ENCODE measurements at regions not wholly inside any gene's neighbourhood (a gene's known extent, or its start where the extent isn't known, plus 50 kb on each side); places are given as distances from the start of the nearest gene placed in this dataset.

DNA sequence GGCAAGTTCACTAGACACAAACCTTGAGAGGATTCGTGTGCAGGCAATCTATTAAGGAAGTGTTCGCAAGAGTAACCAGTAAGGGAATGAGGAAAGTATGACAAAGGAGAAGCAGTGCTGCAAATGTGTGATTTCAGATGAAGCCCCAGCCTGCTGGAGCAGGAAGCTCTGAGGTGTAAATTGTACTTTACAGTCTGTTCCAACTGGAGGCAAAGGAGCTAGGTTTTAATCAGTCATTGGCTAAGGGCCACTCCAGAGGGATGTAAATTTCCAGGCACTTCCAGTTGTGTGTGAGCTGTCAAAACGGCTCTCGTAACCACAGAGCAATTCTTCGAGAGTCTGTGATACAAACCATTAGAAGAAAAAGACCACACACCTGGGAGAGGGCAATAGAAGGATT, 359.5 kb upstream of the FAM98A start:
- H3K9me3 Mint-ChIP-seq (ENCODE audit: unreplicated experiment) = no peaks in the 10 kb centered on the region
- DNase-seq (ENCODE audit: low read depth) (no peak), FAIRE-seq (no peak)
- no peaks in the 10 kb centered on the region for H3K4me1 ChIP-seq (ENCODE audit: insufficient read depth, low read length)
- TF ChIP-seq, protein P1, sequence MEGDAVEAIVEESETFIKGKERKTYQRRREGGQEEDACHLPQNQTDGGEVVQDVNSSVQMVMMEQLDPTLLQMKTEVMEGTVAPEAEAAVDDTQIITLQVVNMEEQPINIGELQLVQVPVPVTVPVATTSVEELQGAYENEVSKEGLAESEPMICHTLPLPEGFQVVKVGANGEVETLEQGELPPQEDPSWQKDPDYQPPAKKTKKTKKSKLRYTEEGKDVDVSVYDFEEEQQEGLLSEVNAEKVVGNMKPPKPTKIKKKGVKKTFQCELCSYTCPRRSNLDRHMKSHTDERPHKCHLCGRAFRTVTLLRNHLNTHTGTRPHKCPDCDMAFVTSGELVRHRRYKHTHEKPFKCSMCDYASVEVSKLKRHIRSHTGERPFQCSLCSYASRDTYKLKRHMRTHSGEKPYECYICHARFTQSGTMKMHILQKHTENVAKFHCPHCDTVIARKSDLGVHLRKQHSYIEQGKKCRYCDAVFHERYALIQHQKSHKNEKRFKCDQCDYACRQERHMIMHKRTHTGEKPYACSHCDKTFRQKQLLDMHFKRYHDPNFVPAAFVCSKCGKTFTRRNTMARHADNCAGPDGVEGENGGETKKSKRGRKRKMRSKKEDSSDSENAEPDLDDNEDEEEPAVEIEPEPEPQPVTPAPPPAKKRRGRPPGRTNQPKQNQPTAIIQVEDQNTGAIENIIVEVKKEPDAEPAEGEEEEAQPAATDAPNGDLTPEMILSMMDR (IDR thresholded peaks at IDR 0.05; ENCODE audit: insufficient read depth, low read depth, low read length) = no peak
- no peak for TF ChIP-seq EZH2 (IDR thresholded peaks at IDR 0.05; ENCODE audit: insufficient read depth, low read length)
- no peak overlapping the region for H3K4me3 Mint-ChIP-seq (ENCODE audit: unreplicated experiment)
- H3K4me2 ChIP-seq (ENCODE audit: low read length) = no peak overlapping the region
- no peaks in the 10 kb centered on the region for H3K79me2 ChIP-seq (ENCODE audit: insufficient read depth, low read length)
- H3K9ac ChIP-seq (ENCODE audit: low read length) = no peak overlapping the region
- no peak overlapping the region for H3K27ac Mint-ChIP-seq (ENCODE audit: unreplicated experiment)
- no peaks in the 10 kb centered on the region for H3K27me3 ChIP-seq (ENCODE audit: insufficient read depth, low read length)
- no peak overlapping the region for H3K27ac ChIP-seq (ENCODE audit: low read depth, low read length)
- no peak overlapping the region for H3K4me3 ChIP-seq (ENCODE audit: insufficient read depth, low read depth, low read length)
- no peak overlapping the region for H2AFZ ChIP-seq (ENCODE audit: low read depth, low read length)
- H3K27me3 Mint-ChIP-seq (ENCODE audit: low read depth, unreplicated experiment) = no peaks in the 10 kb centered on the region
- H3K4me1 Mint-ChIP-seq (ENCODE audit: low read depth, unreplicated experiment) = no peaks in the 10 kb centered on the region
- no peaks in the 10 kb centered on the region for H3K36me3 Mint-ChIP-seq (ENCODE audit: low read depth, unreplicated experiment)
- H3K36me3 ChIP-seq (ENCODE audit: insufficient read depth, low read length) = no peaks in the 10 kb centered on the region
- H4K20me1 ChIP-seq (ENCODE audit: insufficient read depth, low read length) = no peaks in the 10 kb centered on the region
- no peaks in the 10 kb centered on the region for H3K9me3 ChIP-seq (ENCODE audit: insufficient read depth, low read depth, low read length)

DNA sequence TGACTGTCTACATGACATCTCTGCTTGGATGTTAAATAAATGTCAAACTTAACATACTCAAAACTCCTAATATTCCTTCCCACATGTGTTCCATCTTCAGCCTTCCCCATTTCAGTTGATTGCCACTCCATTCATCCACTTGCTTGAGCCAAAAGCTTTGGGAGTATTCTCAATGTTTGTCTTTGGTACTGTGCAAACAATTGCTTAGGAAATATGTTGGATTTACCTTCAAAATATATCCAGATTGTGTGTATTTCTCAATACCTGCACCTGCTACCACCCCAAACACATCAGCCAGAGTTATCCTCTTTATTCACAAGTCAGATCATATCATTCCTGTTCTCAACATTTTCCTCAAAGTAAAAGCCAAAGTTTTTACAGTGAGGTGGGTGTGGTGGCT, 350.3 kb upstream of the FAM98A start:
- Histone ChIP-seq H3K27me3 (ENCODE audit: insufficient read depth, low read length) (no peaks in the 10 kb centered on the region), H4K20me1 (ENCODE audit: insufficient read depth, low read length) (no peaks in the 10 kb centered on the region), H3K9me3 (ENCODE audit: insufficient read depth, low read depth, low read length) (no peaks in the 10 kb centered on the region), H2AFZ (ENCODE audit: low read depth, low read length) (no peak overlapping the region), H3K36me3 (ENCODE audit: insufficient read depth, low read length) (no peaks in the 10 kb centered on the region), H3K79me2 (ENCODE audit: insufficient read depth, low read length) (no peaks in the 10 kb centered on the region), H3K27ac (ENCODE audit: low read depth, low read length) (no peak overlapping the region), H3K4me1 (ENCODE audit: insufficient read depth, low read length) (no peaks in the 10 kb centered on the region), H3K9ac (ENCODE audit: low read length) (no peak overlapping the region), H3K4me3 (ENCODE audit: insufficient read depth, low read depth, low read length) (no peak overlapping the region), H3K4me2 (ENCODE audit: low read length) (no peak overlapping the region)
- no peak overlapping the region for H3K27ac Mint-ChIP-seq (ENCODE audit: unreplicated experiment)
- TF ChIP-seq EZH2 (IDR thresholded peaks at IDR 0.05; ENCODE audit: insufficient read depth, low read length) = no peak
- TF ChIP-seq, protein P1 (IDR thresholded peaks at IDR 0.05; ENCODE audit: insufficient read depth, low read depth, low read length) = no peak
- H3K4me1 Mint-ChIP-seq (ENCODE audit: low read depth, unreplicated experiment) = peaks cover 5% of the 10 kb centered on the region
- peaks cover 4% of the 10 kb centered on the region for H3K9me3 Mint-ChIP-seq (ENCODE audit: unreplicated experiment)
- FAIRE-seq = no peak
- no peak overlapping the region for H3K4me3 Mint-ChIP-seq (ENCODE audit: unreplicated experiment)
- H3K27me3 Mint-ChIP-seq (ENCODE audit: low read depth, unreplicated experiment) = no peaks in the 10 kb centered on the region
- H3K36me3 Mint-ChIP-seq (ENCODE audit: low read depth, unreplicated experiment) = no peaks in the 10 kb centered on the region
- DNase-seq (ENCODE audit: low read depth) = no peak

- TF ChIP-seq EZH2 (IDR thresholded peaks at IDR 0.05; ENCODE audit: insufficient read depth, low read length) = no peak
- TF ChIP-seq, protein P1 (IDR thresholded peaks at IDR 0.05; ENCODE audit: insufficient read depth, low read depth, low read length) = no peak
- Mint-ChIP-seq H3K9me3 (ENCODE audit: unreplicated experiment) (peaks cover 11% of the 10 kb centered on the region), H3K27me3 (ENCODE audit: low read depth, unreplicated experiment) (no peaks in the 10 kb centered on the region), H3K4me3 (ENCODE audit: unreplicated experiment) (no peak overlapping the region), H3K4me1 (ENCODE audit: low read depth, unreplicated experiment) (peaks cover 5% of the 10 kb centered on the region), H3K36me3 (ENCODE audit: low read depth, unreplicated experiment) (no peaks in the 10 kb centered on the region), H3K27ac (ENCODE audit: unreplicated experiment) (no peak overlapping the region)
- Histone ChIP-seq H3K27me3 (ENCODE audit: insufficient read depth, low read length) (no peaks in the 10 kb centered on the region), H3K9ac (ENCODE audit: low read length) (no peak overlapping the region), H3K79me2 (ENCODE audit: insufficient read depth, low read length) (no peaks in the 10 kb centered on the region), H3K36me3 (ENCODE audit: insufficient read depth, low read length) (no peaks in the 10 kb centered on the region), H3K4me2 (ENCODE audit: low read length) (no peak overlapping the region), H3K4me3 (ENCODE audit: insufficient read depth, low read depth, low read length) (no peak overlapping the region), H2AFZ (ENCODE audit: low read depth, low read length) (no peak overlapping the region), H3K4me1 (ENCODE audit: insufficient read depth, low read length) (no peaks in the 10 kb centered on the region), H3K27ac (ENCODE audit: low read depth, low read length) (no peak overlapping the region), H4K20me1 (ENCODE audit: insufficient read depth, low read length) (no peaks in the 10 kb centered on the region), H3K9me3 (ENCODE audit: insufficient read depth, low read depth, low read length) (no peaks in the 10 kb centered on the region)
- FAIRE-seq (no peak), DNase-seq (ENCODE audit: low read depth) (no peak)
Measured at GRCh38 chr2:33946193-33946592, 347.1 kb upstream of the FAM98A start.
